Sigmoid colon (tissue), 6 donors: ENCODE measurements at regions not wholly inside any gene's neighbourhood (a gene's known extent, or its start where the extent isn't known, plus 50 kb on each side); places are given as distances from the start of the nearest gene placed in this dataset.

ENCODE experiments used
- DNase-seq: peaks from one replicate; pipeline ENCODE4 v3.0.0-alpha.2; 2019
- H3K27ac ChIP-seq, 4 donors: fragments of 200-600 bp; sonication (generic); one replicate each; pipeline ENCODE4 v1.5.1; 2016 to 2019; ENCODE audit warnings: mild to moderate bottlenecking in 1 of 4
- H3K27me3 ChIP-seq, 3 donors: fragments of 200-600 bp; sonication (generic); one replicate each; pipeline ENCODE4 v1.5.1; 2019; ENCODE audit warnings: mild to moderate bottlenecking in 1 of 3
- H3K36me3 ChIP-seq, 4 donors: fragments of 200-600 bp; sonication (generic); one replicate each; pipeline ENCODE4 v1.5.1; 2016 to 2019
- H3K4me1 ChIP-seq, 4 donors: fragments of 200-600 bp; sonication (generic); one replicate each; pipeline ENCODE4 v1.5.1; 2017 to 2019
- H3K4me3 ChIP-seq, 4 donors: fragments of 200-600 bp; sonication (generic); one replicate each; pipeline ENCODE4 v1.5.1; 2017 to 2019; ENCODE audit warnings: mild to moderate bottlenecking in 2 of 4, moderate library complexity in 1 of 4
- H3K9me3 ChIP-seq, 4 donors: fragments of 200-600 bp in 3 of 4; sonication (generic) in 3 of 4; one replicate each; pipeline versions ENCODE4 v1.5.1 to v1.6.1; 2013 to 2019
- CTCF ChIP-seq, 4 experiments: fragments of 450-650 bp in 3 of 4; fragments of 200-600 bp in 1 of 4; IDR thresholded peaks; one replicate each; pipeline ENCODE4 v1.5.1; 2016 to 2019; ENCODE audit warnings: antibody characterized with exemption in 4 of 4, mild to moderate bottlenecking in 3 of 4, moderate library complexity in 2 of 4
- EP300 ChIP-seq, 4 donors: sonication (generic); formaldehyde crosslinking; IDR thresholded peaks; one replicate each; pipeline ENCODE4 v1.6.1; 2017; ENCODE audit warnings: antibody characterized with exemption in 4 of 4
- POLR2A ChIP-seq, 2 donors: fragments of 450-650 bp; IDR thresholded peaks; one replicate each; pipeline ENCODE4 v1.6.1; 2016; ENCODE audit warnings: antibody characterized with exemption in 2 of 2, mild to moderate bottlenecking in 2 of 2, moderate library complexity in 2 of 2
- POLR2AphosphoS5 ChIP-seq, 4 donors: sonication (generic); formaldehyde crosslinking; IDR thresholded peaks; one replicate each; pipeline ENCODE4 v1.6.1; 2017; ENCODE audit warnings: antibody characterized with exemption in 4 of 4
- WGBS, 2 donors: extraction: QIAGEN DNeasy Blood & Tissue Kit; methylation state at CpG; one replicate each; pipeline ENCODE4 v1.1.7; 2013; 5-methylcytosine and 5-hydroxymethylcytosine counted together
- intact Hi-C: fragments of 100-400 bp; cut with DNase I; formaldehyde crosslinking; loops from one replicate; pipeline ENCODE4 v1.15.1; 2023
- donor health status: healthy with polysubstance abuse.
- donor health status: healthy.

- H3K36me3 ChIP-seq = no peaks in the 10 kb centered on the region
- peaks cover 0 to 8% (median 0%) of the 10 kb centered on the region in 4 donors for H3K4me1 ChIP-seq
- TF ChIP-seq EP300 (IDR thresholded peaks at IDR 0.05) (no peak), CTCF (IDR thresholded peaks at IDR 0.05) (no peak), POLR2A (IDR thresholded peaks at IDR 0.05) (no peak)
- no peaks in the 10 kb centered on the region for H3K9me3 ChIP-seq
- WGBS, 2 donors = 78 to 84% methylated on average over 3 of the region's 3 CpGs
- DNase-seq = no peak
- H3K4me3 ChIP-seq = no peak overlapping the region
- intact Hi-C loops = no loop called here
- H3K27me3 ChIP-seq = no peaks in the 10 kb centered on the region
- no peak overlapping the region for H3K27ac ChIP-seq
Observed at GRCh38 chr10:121098211-121098610, 247.0 kb downstream of the WDR11 start.

- Histone ChIP-seq H3K9me3 (no peaks in the 10 kb centered on the region), H3K27me3 (no peaks in the 10 kb centered on the region), H3K4me3 (no peak overlapping the region), H3K36me3 (no peaks in the 10 kb centered on the region), H3K4me1 (peaks cover 0 to 8% (median 0%) of the 10 kb centered on the region in 4 donors), H3K27ac (no peak overlapping the region)
- no peak for DNase-seq
- TF ChIP-seq POLR2A (IDR thresholded peaks at IDR 0.05) (no peak), EP300 (IDR thresholded peaks at IDR 0.05) (no peak), CTCF (IDR thresholded peaks at IDR 0.05) (no peak), POLR2AphosphoS5 (IDR thresholded peaks at IDR 0.05) (no peak)
- 77 to 83% methylated on average over 2 of the region's 2 CpGs for WGBS, 2 donors
- intact Hi-C loops = no loop called here
Observed at GRCh38 chr10:121098751-121099150, 247.6 kb downstream of the WDR11 start.

GRCh38 chr10:121099181-121099580 is 248.0 kb downstream of the WDR11 start:
- no peak for TF ChIP-seq POLR2A (IDR thresholded peaks at IDR 0.05)
- TF ChIP-seq EP300 (IDR thresholded peaks at IDR 0.05) = no peak
- TF ChIP-seq CTCF (IDR thresholded peaks at IDR 0.05) = no peak
- TF ChIP-seq POLR2AphosphoS5 (IDR thresholded peaks at IDR 0.05) = no peak
- DNase-seq = no peak
- intact Hi-C loops = no loop called here
- no peaks in the 10 kb centered on the region for H3K36me3 ChIP-seq
- H3K4me3 ChIP-seq = no peak overlapping the region
- peaks cover 0 to 8% (median 0%) of the 10 kb centered on the region in 4 donors for H3K4me1 ChIP-seq
- 94 to 97% methylated on average over 5 of the region's 5 CpGs for WGBS, 2 donors
- H3K9me3 ChIP-seq = no peaks in the 10 kb centered on the region
- H3K27ac ChIP-seq = no peak overlapping the region
- H3K27me3 ChIP-seq = no peaks in the 10 kb centered on the region

GRCh38 chr10:121099592-121099991 is 248.4 kb downstream of the WDR11 start:
- H3K27ac ChIP-seq = no peak overlapping the region

More at GRCh38 chr10:121099592-121099991, 248.4 kb downstream of the WDR11 start:
- intact Hi-C loops = no loop called here
- no peak for TF ChIP-seq POLR2AphosphoS5 (IDR thresholded peaks at IDR 0.05)
- no peak for TF ChIP-seq EP300 (IDR thresholded peaks at IDR 0.05)
- no peak for TF ChIP-seq CTCF (IDR thresholded peaks at IDR 0.05)
- Histone ChIP-seq H3K9me3 (no peaks in the 10 kb centered on the region), H3K4me3 (no peak overlapping the region), H3K27me3 (no peaks in the 10 kb centered on the region), H3K36me3 (no peaks in the 10 kb centered on the region), H3K4me1 (peaks cover 0 to 8% (median 0%) of the 10 kb centered on the region in 4 donors)
- DNase-seq = no peak
